Thoracic aorta (tissue), 2 donors: ENCODE measurements at regions not wholly inside any gene's neighbourhood (a gene's known extent, or its start where the extent isn't known, plus 50 kb on each side); places are given as distances from the start of the nearest gene placed in this dataset.

Experiments used
- ATAC-seq: fragments of 150-250 bp; one replicate; pipeline ENCODE4 v1.8.0; 2017; ENCODE audit warnings: low read depth; ENCODE audit not compliant: insufficient number of reproducible peaks, low FRiP score
- DNase-seq: peaks from one replicate; pipeline ENCODE4 v3.0.0-alpha.2; 2020; ENCODE audit warnings: low spot score
- H3K27ac ChIP-seq, 2 donors: fragments of 200-600 bp; sonication (generic); 1 replicate in 1 of 2; 2 replicates in 1 of 2; pipeline ENCODE4 v1.5.1; 2016; ENCODE audit warnings: mild to moderate bottlenecking in 2 of 2, moderate library complexity in 2 of 2
- H3K27me3 ChIP-seq: fragments of 200-600 bp; sonication (generic); replicated peaks from 2 replicates; pipeline ENCODE4 v1.6.0; 2016; ENCODE audit warnings: mild to moderate bottlenecking; ENCODE audit not compliant: insufficient read depth
- H3K36me3 ChIP-seq: fragments of 200-600 bp; sonication (generic); one replicate; pipeline ENCODE4 v1.5.1; 2016
- H3K4me1 ChIP-seq, 2 donors: fragments of 200-600 bp; sonication (generic); 1 replicate in 1 of 2; 2 replicates in 1 of 2; pipeline versions ENCODE4 v1.5.1 to v1.6.0; 2016; ENCODE audit warnings: low read depth in 2 of 2, mild to moderate bottlenecking in 1 of 2; ENCODE audit not compliant: control insufficient read depth in 1 of 2
- H3K4me3 ChIP-seq: fragments of 200-600 bp; sonication (generic); 2 replicates; pipeline ENCODE4 v1.5.1; 2016; ENCODE audit warnings: mild to moderate bottlenecking
- H3K9me3 ChIP-seq: fragments of 200-600 bp; sonication (generic); 2 replicates; pipeline ENCODE4 v1.5.1; 2016
- CTCF ChIP-seq: fragments of 200-600 bp; sonication (generic); IDR thresholded peaks from one replicate; pipeline ENCODE4 v1.5.1; 2019; ENCODE audit warnings: antibody characterized with exemption

GRCh38 chr12:87317302-87317701 lies 711.9 kb downstream of the C12orf50 start:
- Histone ChIP-seq H3K27ac (peak overlapping the region in 1 of 2 donors; percentile 9), H3K9me3 (no peaks in the 10 kb centered on the region), H3K36me3 (no peaks in the 10 kb centered on the region), H3K4me1 (peaks cover 3 to 51% of the 10 kb centered on the region in 2 donors), H3K4me3 (no peak overlapping the region), H3K27me3 (no peaks in the 10 kb centered on the region)
- no peak for TF ChIP-seq CTCF
- DNase-seq: no peak
- no peak for ATAC-seq

GRCh38 chr12:87311206-87311605 lies 718.0 kb downstream of the C12orf50 start:
- Histone ChIP-seq H3K27me3 (no peaks in the 10 kb centered on the region), H3K27ac (no peak overlapping the region), H3K9me3 (no peaks in the 10 kb centered on the region), H3K36me3 (no peaks in the 10 kb centered on the region), H3K4me1 (peaks cover 0 to 14% of the 10 kb centered on the region in 2 donors), H3K4me3 (peak overlapping the region; percentile 1)
- no peak for TF ChIP-seq CTCF
- no peak for DNase-seq
- no peak for ATAC-seq

- H3K4me1 ChIP-seq: peaks cover 9 to 21% of the 10 kb centered on the region in 2 donors
- no peak overlapping the region for H3K4me3 ChIP-seq
- no peak for DNase-seq
- no peaks in the 10 kb centered on the region for H3K36me3 ChIP-seq
- TF ChIP-seq CTCF: no peak
- no peak overlapping the region for H3K27ac ChIP-seq
- ATAC-seq: no peak
- H3K27me3 ChIP-seq: no peaks in the 10 kb centered on the region
- H3K9me3 ChIP-seq: no peaks in the 10 kb centered on the region
These were observed 719.1 kb downstream of the C12orf50 start for GRCh38 chr12:87310126-87310525.

- Histone ChIP-seq H3K27me3 (no peaks in the 10 kb centered on the region), H3K27ac (no peak overlapping the region), H3K4me3 (no peak overlapping the region), H3K9me3 (no peaks in the 10 kb centered on the region), H3K4me1 (peaks cover 9 to 10% of the 10 kb centered on the region in 2 donors), H3K36me3 (no peaks in the 10 kb centered on the region)
- ATAC-seq (no peak), DNase-seq (no peak)
- no peak for TF ChIP-seq CTCF
These were observed 723.7 kb downstream of the C12orf50 start for GRCh38 chr12:87305481-87305880.

GRCh38 chr12:87304406-87304805 lies 724.8 kb downstream of the C12orf50 start:
- no peaks in the 10 kb centered on the region for H3K27me3 ChIP-seq
- no peak overlapping the region for H3K27ac ChIP-seq
- H3K4me3 ChIP-seq: no peak overlapping the region
- no peak for TF ChIP-seq CTCF
- no peak for DNase-seq
- H3K9me3 ChIP-seq: no peaks in the 10 kb centered on the region
- no peaks in the 10 kb centered on the region for H3K36me3 ChIP-seq
- ATAC-seq: no peak
- H3K4me1 ChIP-seq: peaks cover 9 to 11% of the 10 kb centered on the region in 2 donors
